ENCODE measurements at regions not wholly inside any gene's neighbourhood (a gene's known extent, or its start where the extent isn't known, plus 50 kb on each side); places are given as distances from the start of the nearest gene placed in this dataset.

DNA sequence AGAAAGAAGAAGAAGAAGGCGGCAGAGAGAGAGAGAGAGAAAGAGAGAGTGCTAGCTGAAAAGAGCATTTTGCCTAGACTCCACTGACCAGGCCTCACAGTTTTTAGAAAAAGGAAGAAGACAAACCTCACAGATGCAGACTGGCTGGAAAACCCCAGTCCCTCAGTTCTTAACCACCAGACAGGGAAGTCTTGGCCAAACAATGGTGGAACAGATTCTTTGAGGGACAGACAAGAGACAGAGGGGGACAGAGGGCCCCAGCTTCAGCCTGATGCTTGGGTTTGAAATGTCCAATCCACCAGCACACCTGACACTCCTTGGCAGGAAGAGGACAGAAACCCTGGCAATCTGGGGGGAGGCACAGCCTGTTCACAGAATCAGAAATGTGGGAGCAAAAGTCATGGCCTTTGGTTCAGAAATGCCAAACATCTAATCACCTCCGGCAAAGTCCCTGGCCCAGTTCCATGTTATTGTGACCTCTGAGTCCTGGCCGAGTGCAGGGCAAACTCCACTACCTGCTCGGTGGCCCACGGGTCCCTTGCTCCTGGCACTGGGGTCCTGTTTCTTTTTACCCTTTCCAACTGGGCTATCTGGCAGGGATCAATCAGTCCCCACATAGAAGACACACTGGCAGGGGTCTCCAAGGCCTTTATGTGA is 235.2 kb downstream of the LY86 start (continued):
- TF ChIP-seq, protein P1, sequence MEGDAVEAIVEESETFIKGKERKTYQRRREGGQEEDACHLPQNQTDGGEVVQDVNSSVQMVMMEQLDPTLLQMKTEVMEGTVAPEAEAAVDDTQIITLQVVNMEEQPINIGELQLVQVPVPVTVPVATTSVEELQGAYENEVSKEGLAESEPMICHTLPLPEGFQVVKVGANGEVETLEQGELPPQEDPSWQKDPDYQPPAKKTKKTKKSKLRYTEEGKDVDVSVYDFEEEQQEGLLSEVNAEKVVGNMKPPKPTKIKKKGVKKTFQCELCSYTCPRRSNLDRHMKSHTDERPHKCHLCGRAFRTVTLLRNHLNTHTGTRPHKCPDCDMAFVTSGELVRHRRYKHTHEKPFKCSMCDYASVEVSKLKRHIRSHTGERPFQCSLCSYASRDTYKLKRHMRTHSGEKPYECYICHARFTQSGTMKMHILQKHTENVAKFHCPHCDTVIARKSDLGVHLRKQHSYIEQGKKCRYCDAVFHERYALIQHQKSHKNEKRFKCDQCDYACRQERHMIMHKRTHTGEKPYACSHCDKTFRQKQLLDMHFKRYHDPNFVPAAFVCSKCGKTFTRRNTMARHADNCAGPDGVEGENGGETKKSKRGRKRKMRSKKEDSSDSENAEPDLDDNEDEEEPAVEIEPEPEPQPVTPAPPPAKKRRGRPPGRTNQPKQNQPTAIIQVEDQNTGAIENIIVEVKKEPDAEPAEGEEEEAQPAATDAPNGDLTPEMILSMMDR (IDR thresholded peaks at IDR 0.05; ENCODE audit: low read depth, low read length, missing input control) = no peak
- TF ChIP-seq EGR1 (IDR thresholded peaks at IDR 0.05; ENCODE audit: low read depth in 2 of 2) (no peak), JUND (IDR thresholded peaks at IDR 0.05) (peak in 1 of 2 donors; percentile 82)
- TF ChIP-seq, protein P2, sequence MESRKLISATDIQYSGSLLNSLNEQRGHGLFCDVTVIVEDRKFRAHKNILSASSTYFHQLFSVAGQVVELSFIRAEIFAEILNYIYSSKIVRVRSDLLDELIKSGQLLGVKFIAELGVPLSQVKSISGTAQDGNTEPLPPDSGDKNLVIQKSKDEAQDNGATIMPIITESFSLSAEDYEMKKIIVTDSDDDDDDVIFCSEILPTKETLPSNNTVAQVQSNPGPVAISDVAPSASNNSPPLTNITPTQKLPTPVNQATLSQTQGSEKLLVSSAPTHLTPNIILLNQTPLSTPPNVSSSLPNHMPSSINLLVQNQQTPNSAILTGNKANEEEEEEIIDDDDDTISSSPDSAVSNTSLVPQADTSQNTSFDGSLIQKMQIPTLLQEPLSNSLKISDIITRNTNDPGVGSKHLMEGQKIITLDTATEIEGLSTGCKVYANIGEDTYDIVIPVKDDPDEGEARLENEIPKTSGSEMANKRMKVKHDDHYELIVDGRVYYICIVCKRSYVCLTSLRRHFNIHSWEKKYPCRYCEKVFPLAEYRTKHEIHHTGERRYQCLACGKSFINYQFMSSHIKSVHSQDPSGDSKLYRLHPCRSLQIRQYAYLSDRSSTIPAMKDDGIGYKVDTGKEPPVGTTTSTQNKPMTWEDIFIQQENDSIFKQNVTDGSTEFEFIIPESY (IDR thresholded peaks at IDR 0.05) = no peak
- TF ChIP-seq, protein P3, sequence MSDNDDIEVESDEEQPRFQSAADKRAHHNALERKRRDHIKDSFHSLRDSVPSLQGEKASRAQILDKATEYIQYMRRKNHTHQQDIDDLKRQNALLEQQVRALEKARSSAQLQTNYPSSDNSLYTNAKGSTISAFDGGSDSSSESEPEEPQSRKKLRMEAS (IDR thresholded peaks at IDR 0.05) = peak; percentile 75

DNA sequence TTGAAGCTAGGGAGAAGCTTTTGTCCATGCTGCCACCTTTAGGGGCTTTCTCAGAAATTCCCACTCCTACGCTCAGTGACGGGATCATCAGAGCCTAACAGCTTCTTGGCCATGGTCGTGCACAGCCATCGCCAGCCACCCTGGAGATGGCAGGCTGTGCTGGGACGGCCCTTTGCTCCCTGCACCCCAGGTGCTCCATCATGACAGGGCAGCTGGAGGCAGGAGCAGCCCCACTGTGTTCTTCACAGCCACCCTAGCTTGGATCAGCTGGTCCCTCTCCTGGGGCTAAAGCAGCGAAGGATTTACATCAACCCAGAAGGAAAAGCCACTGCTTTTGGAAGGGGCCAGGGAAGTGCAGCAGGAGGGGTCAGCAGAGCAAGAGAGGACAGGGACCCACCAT is 235.9 kb downstream of the LY86 start:
- Histone ChIP-seq H3K9ac (ENCODE audit: low read depth in 1 of 2, low read length in 2 of 2) (no peak overlapping the region), H3K27me3 (ENCODE audit: control insufficient read depth in 4 of 4, insufficient read depth in 4 of 4, low read length in 3 of 4) (no peaks in the 10 kb centered on the region), H3K27ac (ENCODE audit: low read depth in 1 of 2, low read length in 2 of 2) (peak overlapping the region; percentile 47 to 77), H3K9me3 (ENCODE audit: control insufficient read depth in 4 of 4, low read length in 3 of 4) (no peaks in the 10 kb centered on the region), H3K36me3 (ENCODE audit: control insufficient read depth in 4 of 4, insufficient read depth in 3 of 4, low read depth in 1 of 4, low read length in 3 of 4) (no peaks in the 10 kb centered on the region), H3K4me3 (ENCODE audit: low read depth in 1 of 3, low read length in 3 of 3) (no peak overlapping the region), H3K4me1 (ENCODE audit: control insufficient read depth in 4 of 4, insufficient read depth in 4 of 4, low read length in 3 of 4) (peaks cover 6 to 24% (median 14%) of the 10 kb centered on the region in 4 donors)
- WGBS = 91% methylated on average over 6 of the region's 6 CpGs
- TF ChIP-seq, protein P2 (IDR thresholded peaks at IDR 0.05) = no peak
- TF ChIP-seq FOXA1 (IDR thresholded peaks at IDR 0.05) = no peak
- TF ChIP-seq TAF1 (conservative IDR thresholded peaks at IDR 0.05) = no peak
- no peak for TF ChIP-seq RXRA (IDR thresholded peaks at IDR 0.05)
- no peak for TF ChIP-seq SP1 (IDR thresholded peaks at IDR 0.05)
- TF ChIP-seq, protein P3 (IDR thresholded peaks at IDR 0.05) = no peak
- DNase-seq (ENCODE audit: low spot score) = no peak

DNA sequence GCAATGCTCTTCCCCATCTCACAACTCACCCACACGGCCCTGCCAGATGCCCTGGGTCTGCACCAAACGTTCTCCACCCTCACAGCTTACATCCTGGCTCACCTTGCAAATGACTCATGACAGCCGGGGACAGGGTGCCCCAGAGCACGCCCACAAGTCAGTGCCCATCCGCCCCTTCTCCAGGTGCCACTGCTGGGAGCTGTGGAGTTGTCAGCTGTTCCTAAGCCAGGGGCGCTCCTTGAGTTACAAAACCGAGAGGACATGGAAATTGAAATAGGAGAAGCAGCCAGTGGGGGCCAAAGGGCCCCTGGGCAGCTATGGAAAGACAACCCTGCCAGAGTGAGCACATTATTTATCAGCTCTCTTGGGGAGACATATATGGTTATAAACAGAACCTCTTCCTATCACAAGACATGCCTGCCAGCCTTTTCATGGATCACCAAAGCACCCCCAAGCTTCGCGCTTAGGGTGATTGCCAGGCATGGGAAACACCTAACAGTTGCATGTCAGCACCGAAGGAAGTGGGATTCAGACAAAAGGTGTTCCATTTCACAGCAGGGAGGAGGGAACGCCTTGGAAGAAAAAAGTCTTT is 236.8 kb downstream of the LY86 start:
- H3K4me1 ChIP-seq (ENCODE audit: control insufficient read depth in 4 of 4, insufficient read depth in 4 of 4, low read length in 3 of 4) = peaks cover 6 to 24% (median 14%) of the 10 kb centered on the region in 4 donors
- H3K36me3 ChIP-seq (ENCODE audit: control insufficient read depth in 4 of 4, insufficient read depth in 3 of 4, low read depth in 1 of 4, low read length in 3 of 4) = no peaks in the 10 kb centered on the region
- H3K9ac ChIP-seq (ENCODE audit: low read depth in 1 of 2, low read length in 2 of 2) = no peak overlapping the region
- H3K27ac ChIP-seq (ENCODE audit: low read depth in 1 of 2, low read length in 2 of 2) = no peak overlapping the region
- no peak for DNase-seq (ENCODE audit: low spot score)
- WGBS = 87% methylated on average over 11 of the region's 11 CpGs
- no peaks in the 10 kb centered on the region for H3K27me3 ChIP-seq (ENCODE audit: control insufficient read depth in 4 of 4, insufficient read depth in 4 of 4, low read length in 3 of 4)
- no peak overlapping the region for H3K4me3 ChIP-seq (ENCODE audit: low read depth in 1 of 3, low read length in 3 of 3)
- TF ChIP-seq JUND (IDR thresholded peaks at IDR 0.05) (no peak), FOXA1 (IDR thresholded peaks at IDR 0.05) (no peak), TAF1 (conservative IDR thresholded peaks at IDR 0.05) (no peak), EGR1 (IDR thresholded peaks at IDR 0.05; ENCODE audit: low read depth in 2 of 2) (no peak), YY1 (IDR thresholded peaks at IDR 0.05) (no peak), GABPA (IDR thresholded peaks at IDR 0.05 in 1 of 2, conservative IDR thresholded peaks at IDR 0.05 in 1 of 2) (no peak)
- TF ChIP-seq, protein P3 (IDR thresholded peaks at IDR 0.05) = no peak
- TF ChIP-seq, protein P1 (IDR thresholded peaks at IDR 0.05; ENCODE audit: low read depth, low read length, missing input control) = no peak
- TF ChIP-seq, protein P4, sequence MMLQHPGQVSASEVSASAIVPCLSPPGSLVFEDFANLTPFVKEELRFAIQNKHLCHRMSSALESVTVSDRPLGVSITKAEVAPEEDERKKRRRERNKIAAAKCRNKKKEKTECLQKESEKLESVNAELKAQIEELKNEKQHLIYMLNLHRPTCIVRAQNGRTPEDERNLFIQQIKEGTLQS (IDR thresholded peaks at IDR 0.05) = no peak
- TF ChIP-seq, protein P5, sequence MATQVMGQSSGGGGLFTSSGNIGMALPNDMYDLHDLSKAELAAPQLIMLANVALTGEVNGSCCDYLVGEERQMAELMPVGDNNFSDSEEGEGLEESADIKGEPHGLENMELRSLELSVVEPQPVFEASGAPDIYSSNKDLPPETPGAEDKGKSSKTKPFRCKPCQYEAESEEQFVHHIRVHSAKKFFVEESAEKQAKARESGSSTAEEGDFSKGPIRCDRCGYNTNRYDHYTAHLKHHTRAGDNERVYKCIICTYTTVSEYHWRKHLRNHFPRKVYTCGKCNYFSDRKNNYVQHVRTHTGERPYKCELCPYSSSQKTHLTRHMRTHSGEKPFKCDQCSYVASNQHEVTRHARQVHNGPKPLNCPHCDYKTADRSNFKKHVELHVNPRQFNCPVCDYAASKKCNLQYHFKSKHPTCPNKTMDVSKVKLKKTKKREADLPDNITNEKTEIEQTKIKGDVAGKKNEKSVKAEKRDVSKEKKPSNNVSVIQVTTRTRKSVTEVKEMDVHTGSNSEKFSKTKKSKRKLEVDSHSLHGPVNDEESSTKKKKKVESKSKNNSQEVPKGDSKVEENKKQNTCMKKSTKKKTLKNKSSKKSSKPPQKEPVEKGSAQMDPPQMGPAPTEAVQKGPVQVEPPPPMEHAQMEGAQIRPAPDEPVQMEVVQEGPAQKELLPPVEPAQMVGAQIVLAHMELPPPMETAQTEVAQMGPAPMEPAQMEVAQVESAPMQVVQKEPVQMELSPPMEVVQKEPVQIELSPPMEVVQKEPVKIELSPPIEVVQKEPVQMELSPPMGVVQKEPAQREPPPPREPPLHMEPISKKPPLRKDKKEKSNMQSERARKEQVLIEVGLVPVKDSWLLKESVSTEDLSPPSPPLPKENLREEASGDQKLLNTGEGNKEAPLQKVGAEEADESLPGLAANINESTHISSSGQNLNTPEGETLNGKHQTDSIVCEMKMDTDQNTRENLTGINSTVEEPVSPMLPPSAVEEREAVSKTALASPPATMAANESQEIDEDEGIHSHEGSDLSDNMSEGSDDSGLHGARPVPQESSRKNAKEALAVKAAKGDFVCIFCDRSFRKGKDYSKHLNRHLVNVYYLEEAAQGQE (IDR thresholded peaks at IDR 0.05) = no peak
- no peaks in the 10 kb centered on the region for H3K9me3 ChIP-seq (ENCODE audit: control insufficient read depth in 4 of 4, low read length in 3 of 4)

Data from liver (tissue), 8 donors.